ENCODE measurements at regions not wholly inside any gene's neighbourhood (a gene's known extent, or its start where the extent isn't known, plus 50 kb on each side); places are given as distances from the start of the nearest gene placed in this dataset.
A peak's percentile ranks its signal among the peaks of the same experiment; 100 is the strongest.

- no peak for TF ChIP-seq NFE2 (CRISPR knock-in tag; IDR thresholded peaks at IDR 0.05)
- TF ChIP-seq, protein P1, sequence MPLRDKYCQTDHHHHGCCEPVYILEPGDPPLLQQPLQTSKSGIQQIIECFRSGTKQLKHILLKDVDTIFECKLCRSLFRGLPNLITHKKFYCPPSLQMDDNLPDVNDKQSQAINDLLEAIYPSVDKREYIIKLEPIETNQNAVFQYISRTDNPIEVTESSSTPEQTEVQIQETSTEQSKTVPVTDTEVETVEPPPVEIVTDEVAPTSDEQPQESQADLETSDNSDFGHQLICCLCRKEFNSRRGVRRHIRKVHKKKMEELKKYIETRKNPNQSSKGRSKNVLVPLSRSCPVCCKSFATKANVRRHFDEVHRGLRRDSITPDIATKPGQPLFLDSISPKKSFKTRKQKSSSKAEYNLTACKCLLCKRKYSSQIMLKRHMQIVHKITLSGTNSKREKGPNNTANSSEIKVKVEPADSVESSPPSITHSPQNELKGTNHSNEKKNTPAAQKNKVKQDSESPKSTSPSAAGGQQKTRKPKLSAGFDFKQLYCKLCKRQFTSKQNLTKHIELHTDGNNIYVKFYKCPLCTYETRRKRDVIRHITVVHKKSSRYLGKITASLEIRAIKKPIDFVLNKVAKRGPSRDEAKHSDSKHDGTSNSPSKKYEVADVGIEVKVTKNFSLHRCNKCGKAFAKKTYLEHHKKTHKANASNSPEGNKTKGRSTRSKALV (CRISPR knock-in tag; IDR thresholded peaks at IDR 0.05) = no peak
- TF ChIP-seq ZNF224 (CRISPR knock-in tag; IDR thresholded peaks at IDR 0.05) = no peak
- peak; percentile 31; the same call in 1 of the 2 replicates for TF ChIP-seq ZNF143 (CRISPR knock-in tag; IDR thresholded peaks at IDR 0.05)
- TF ChIP-seq NR2F2 (IDR thresholded peaks at IDR 0.05; ENCODE audit: borderline replicate concordance, low read depth) = no peak
- TF ChIP-seq, protein P2, sequence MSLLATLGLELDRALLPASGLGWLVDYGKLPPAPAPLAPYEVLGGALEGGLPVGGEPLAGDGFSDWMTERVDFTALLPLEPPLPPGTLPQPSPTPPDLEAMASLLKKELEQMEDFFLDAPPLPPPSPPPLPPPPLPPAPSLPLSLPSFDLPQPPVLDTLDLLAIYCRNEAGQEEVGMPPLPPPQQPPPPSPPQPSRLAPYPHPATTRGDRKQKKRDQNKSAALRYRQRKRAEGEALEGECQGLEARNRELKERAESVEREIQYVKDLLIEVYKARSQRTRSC (CRISPR knock-in tag; IDR thresholded peaks at IDR 0.05; ENCODE audit: low read depth) = 0 out of 2 replicates have a peak, but pooled peaks have one; percentile 56
- TF ChIP-seq ZNF331 (CRISPR knock-in tag; IDR thresholded peaks at IDR 0.05) = 0 out of 2 replicates have a peak, but pooled peaks have one; percentile 43
- no peak for TF ChIP-seq RNF2 (conservative IDR thresholded peaks at IDR 0.05; ENCODE audit: low read depth)
- TF ChIP-seq, protein P3, sequence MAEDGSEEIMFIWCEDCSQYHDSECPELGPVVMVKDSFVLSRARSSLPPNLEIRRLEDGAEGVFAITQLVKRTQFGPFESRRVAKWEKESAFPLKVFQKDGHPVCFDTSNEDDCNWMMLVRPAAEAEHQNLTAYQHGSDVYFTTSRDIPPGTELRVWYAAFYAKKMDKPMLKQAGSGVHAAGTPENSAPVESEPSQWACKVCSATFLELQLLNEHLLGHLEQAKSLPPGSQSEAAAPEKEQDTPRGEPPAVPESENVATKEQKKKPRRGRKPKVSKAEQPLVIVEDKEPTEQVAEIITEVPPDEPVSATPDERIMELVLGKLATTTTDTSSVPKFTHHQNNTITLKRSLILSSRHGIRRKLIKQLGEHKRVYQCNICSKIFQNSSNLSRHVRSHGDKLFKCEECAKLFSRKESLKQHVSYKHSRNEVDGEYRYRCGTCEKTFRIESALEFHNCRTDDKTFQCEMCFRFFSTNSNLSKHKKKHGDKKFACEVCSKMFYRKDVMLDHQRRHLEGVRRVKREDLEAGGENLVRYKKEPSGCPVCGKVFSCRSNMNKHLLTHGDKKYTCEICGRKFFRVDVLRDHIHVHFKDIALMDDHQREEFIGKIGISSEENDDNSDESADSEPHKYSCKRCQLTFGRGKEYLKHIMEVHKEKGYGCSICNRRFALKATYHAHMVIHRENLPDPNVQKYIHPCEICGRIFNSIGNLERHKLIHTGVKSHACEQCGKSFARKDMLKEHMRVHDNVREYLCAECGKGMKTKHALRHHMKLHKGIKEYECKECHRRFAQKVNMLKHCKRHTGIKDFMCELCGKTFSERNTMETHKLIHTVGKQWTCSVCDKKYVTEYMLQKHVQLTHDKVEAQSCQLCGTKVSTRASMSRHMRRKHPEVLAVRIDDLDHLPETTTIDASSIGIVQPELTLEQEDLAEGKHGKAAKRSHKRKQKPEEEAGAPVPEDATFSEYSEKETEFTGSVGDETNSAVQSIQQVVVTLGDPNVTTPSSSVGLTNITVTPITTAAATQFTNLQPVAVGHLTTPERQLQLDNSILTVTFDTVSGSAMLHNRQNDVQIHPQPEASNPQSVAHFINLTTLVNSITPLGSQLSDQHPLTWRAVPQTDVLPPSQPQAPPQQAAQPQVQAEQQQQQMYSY (CRISPR knock-in tag; IDR thresholded peaks at IDR 0.05) = no peak; the same call in 1 of the 2 replicates
- no peak; the same call in 1 of the 2 replicates for TF ChIP-seq SKIL (CRISPR knock-in tag; IDR thresholded peaks at IDR 0.05; ENCODE audit: borderline replicate concordance)
- no peak for TF ChIP-seq ZNF740 (CRISPR knock-in tag; IDR thresholded peaks at IDR 0.05)
- no peak; the same call in 1 of the 2 replicates for TF ChIP-seq ETV6 (CRISPR knock-in tag; conservative IDR thresholded peaks at IDR 0.05)
- TF ChIP-seq SOX6 (IDR thresholded peaks at IDR 0.05) = no peak
- peak; percentile 68 for TF ChIP-seq SOX6 (CRISPR knock-in tag; IDR thresholded peaks at IDR 0.05)
- TF ChIP-seq CCDC6 (CRISPR knock-in tag; IDR thresholded peaks at IDR 0.05) = no peak
- TF ChIP-seq KLF15 (CRISPR knock-in tag; IDR thresholded peaks at IDR 0.05; ENCODE audit: borderline replicate concordance) = no peak
- TF ChIP-seq ZNF367 (CRISPR knock-in tag; IDR thresholded peaks at IDR 0.05; ENCODE audit: borderline replicate concordance) = no peak
- peak; percentile 83 for TF ChIP-seq RBM22 (optimal IDR thresholded peaks at IDR 0.05; ENCODE audit: low read length)
- TF ChIP-seq NFE2L2 (IDR thresholded peaks at IDR 0.05; ENCODE audit: low read length) = no peak
- TF ChIP-seq ZNF496 (CRISPR knock-in tag; IDR thresholded peaks at IDR 0.05; ENCODE audit: insufficient replicate concordance) = no peak
Measured at GRCh38 chr7:140230861-140231770, 54.3 kb upstream of the KDM7A start (continued).

All from HepG2 (cell line).